NCI-H1694 treated with DMSO at 0.1 percent for 48 hours (cell line): ENCODE measurements at regions not wholly inside any gene's neighbourhood (a gene's known extent, or its start where the extent isn't known, plus 50 kb on each side); places are given as distances from the start of the nearest gene placed in this dataset.

Experiments
- DNase-seq: peaks from one replicate; lab custom pipeline; 2025; lab: John Stamatoyannopoulos, UW

DNA sequence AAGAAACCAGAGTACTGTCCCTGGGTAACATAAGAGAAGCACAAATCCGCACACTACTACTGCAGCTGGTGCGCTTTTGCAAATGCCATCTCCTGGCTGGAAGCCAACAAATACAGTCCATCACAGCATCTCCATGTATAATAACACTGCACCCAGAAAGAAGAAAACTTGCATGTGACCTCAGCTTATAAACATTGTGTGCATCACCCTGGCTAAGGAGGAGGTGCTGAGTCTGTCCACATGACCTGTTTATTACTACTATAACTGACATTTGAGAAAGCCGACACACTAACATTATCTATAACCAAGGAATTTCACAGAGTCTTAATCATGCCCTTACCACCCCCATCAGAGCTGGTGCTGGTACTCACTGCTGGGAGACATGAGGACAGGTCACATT lies 516.8 kb downstream of the CFAP47 start:
- DNase-seq = no peak

DNA sequence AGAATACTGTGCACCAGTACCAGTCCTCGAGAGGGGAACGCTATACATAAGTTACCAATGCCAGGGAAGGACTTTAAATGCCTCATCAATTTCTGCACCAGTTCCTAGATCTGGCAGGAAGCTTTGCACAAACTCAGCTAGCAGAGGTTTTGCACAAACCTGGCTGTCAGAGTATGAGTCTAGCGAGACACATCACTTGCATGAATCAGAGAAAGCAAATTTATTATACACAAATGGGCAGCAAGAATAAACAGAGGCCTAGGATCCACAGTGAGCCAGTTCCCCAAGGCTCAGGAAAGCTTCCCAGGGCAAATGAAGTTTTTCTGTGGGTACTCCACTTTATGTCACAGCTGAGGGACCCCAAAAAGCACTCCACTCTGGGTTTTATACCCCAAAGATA lies 523.5 kb downstream of the CFAP47 start:
- no peak for DNase-seq

DNA sequence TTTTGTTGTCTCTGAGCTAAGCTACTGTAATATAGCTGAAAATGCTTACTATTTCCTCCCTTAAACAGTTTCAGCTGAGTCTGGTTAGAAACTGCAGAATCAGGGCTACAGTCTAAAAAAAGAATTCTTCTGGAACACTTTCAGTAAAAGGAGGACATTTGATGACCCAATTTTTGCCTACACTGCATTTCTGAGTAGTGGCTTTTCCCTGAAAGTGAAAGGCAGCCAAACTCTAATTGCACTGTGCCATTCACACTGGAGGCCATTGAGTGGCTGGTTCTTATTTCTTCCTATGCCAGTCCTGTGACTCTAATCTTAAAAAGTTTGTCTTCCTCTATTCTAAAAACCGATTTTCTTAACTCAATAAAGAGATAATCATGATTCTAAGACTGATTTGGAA lies 526.0 kb downstream of the CFAP47 start:
- no peak for DNase-seq

DNA sequence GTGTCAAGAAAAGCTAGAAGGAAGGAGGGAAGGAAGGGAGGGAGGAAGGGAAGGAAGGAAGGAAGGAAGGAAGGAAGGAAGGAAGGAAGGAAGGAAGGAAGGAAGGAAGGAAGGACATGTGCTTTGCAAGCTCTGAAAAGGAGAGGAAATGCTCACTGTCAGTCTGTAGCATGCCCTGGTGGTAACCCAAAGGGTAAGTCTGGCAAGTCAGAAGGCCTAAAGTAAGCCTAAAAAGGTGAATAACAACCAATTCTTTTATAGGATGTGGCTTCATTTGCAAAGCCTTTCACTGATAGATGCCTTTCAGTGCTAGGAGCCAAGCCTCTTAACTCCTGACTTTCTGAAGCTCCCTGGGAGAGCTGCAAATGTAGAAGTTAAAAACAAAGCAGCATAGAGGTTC lies 542.6 kb downstream of the CFAP47 start:
- no peak for DNase-seq

DNA sequence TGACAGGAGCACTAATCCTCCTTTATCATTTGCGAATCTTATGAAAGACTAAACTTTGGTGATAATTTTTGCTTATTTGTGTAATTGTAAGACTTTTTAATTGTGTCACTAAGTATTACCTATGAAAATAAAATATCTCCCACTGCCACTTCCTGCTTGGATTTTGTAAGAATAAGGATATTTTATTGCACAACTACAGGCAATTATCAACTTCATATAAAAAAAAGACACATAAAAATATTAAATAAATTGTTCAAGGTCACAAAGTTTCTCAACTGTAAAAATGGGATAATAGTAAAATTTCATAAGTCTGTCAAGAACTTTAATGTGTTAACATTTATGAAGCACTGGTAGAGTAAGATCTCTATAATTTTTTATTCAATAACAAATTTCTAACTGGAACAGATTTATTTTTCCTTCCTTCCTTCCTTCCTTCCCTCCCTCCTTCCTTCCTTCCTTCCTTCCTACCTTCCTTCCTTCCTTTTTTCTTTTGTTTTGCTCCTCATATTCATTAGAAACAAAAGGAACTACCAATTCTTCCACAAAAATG lies 527.6 kb upstream of the FAM47C start:
- no peak for DNase-seq

GRCh38 chrX:36501169-36501702 lies 506.9 kb upstream of the FAM47C start:
- no peak for DNase-seq

DNA sequence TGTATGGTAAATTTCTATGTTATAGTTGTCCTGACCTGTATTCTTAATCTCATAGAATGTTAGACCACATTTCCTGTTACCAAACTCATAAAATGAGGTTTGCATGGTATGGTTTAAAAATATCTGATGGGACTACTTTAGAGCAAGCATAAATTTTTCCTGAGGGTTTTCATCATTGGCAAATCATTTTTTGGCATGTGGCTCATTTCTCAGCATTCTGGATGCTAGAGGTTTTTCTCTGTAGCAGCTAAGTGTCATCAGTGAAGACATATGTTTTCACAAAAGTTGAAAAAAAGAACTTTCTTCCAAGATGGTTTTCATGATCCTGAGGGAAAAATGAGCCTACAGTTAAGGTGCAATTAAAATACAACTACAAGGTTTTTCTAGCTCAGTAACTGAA lies 503.5 kb upstream of the FAM47C start:
- DNase-seq = no peak

DNA sequence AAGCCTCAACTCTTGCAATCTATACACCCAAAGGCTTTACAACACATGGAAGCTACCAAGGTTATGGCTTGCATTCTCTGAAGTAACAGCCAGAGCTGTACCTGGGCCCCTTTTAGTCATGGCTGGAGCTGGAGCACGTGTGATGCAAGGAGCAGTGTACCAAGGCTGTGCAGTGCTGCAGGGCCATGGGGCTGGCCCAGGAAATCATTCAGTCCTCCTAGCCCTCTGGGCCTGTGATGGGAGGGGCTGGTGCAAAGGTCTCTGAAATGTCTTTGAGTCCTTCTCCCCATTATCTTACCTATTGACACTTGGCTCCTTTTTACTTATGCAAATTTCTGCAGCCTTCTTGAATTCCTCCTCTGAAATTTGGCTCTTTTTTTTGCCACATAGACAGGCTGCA lies 500.1 kb upstream of the FAM47C start:
- DNase-seq = no peak

GRCh38 chrX:36510736-36511135 lies 497.4 kb upstream of the FAM47C start:
- no peak for DNase-seq

- no peak for DNase-seq
Observed at GRCh38 chrX:36528661-36529060, 479.5 kb upstream of the FAM47C start.

DNA sequence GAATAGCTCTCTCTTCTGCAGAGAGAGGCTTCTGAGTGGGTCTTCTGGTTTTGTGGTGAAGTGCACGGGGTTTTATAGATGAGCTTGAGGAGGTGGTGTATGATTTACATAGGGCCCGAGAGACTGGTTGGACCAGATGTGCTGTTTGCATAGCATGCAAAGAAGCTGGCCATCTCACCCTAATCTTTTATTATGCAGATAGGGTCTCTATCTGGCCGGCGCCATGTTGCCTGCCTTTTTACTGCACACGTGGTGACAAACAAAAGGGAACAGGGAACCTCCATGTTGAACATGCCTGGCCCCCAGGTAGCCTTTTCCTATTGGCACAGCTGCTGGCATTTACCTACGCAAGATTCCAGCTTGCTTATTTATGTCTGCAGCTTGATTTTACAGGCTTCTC lies 473.3 kb upstream of the FAM47C start:
- no peak for DNase-seq

DNA sequence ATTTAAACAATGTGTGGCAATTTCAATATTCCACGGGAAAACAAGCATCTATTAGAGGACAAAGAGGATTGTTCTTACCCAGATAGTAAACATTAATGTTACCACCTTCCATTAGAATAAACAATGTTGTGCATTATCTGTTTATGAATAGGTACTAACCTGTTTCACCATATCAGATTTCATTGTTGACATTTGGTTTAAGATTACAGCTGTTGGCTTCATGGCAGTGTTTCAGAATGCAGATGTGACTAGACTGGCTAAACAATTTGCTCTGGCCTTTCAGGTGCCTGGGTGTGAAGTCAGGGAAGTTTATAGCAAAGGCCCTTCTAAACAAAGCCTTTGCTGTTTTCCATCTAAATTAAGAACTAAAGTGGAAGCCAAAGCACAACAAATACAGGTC lies 464.7 kb upstream of the FAM47C start:
- no peak for DNase-seq

- no peak for DNase-seq
Observed at GRCh38 chrX:36562986-36563385, 445.2 kb upstream of the FAM47C start.

DNA sequence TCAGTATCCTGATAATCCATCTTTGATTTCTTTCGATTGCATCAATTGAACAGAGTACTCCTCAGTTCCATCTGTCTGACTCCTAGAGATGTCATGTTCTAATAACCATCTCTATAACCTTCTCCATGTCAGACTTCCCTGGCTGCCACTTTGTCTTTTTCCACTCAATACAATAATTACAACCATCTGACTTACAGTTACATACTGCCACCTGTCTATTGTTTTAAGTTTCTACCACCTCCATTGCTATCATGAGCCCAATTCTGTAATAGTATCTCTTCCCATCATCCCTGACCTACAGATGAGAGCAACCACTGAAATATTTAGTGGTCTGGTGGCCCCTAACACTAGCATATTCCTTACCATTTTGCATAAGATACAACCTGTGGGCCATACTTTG lies 439.2 kb upstream of the FAM47C start:
- no peak for DNase-seq

- DNase-seq = no peak
Observed at GRCh38 chrX:36573720-36574119, 434.4 kb upstream of the FAM47C start.

- no peak for DNase-seq
Observed at GRCh38 chrX:36575670-36576069, 432.5 kb upstream of the FAM47C start.

GRCh38 chrX:36577006-36577405 lies 431.2 kb upstream of the FAM47C start:
- no peak for DNase-seq

DNA sequence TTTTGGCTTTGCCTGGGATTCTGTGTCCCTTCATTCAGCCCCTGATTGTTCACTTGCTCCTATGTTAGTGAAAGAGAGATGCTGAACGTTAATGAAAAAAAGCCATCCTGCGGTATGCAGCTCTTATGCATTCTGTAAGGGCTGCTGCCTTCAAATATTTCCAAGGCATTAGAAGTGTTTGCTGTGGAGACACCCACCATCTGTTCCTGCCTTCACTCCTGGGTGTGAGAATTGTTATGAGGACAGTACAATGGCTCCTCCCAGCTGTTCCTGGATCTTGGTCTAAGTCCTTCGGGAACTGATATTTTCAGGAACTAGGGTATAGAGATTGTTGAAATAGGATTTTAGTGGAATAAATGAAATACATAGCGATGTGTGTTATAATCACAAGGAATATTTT lies 427.1 kb upstream of the FAM47C start:
- DNase-seq = no peak

DNA sequence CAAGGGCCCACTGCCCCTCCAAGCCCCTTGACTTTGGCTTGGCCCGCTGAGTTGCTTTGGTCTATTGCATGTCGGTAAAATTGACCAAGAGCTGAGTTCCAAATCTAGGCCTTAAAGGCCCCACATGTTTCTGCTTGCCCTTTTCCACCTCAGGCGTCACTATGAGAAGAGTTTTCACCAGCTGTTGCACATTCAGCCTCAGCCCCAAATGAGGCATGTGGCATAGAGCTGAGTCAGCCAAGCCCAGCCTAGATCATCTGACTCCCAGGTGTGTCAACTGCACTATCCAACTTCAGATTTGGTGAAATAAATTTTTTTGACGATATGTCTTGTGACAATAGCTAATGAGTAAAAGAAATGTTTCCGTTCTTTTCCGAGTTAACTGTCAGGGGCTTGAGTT lies 424.5 kb upstream of the FAM47C start:
- DNase-seq = no peak

DNA sequence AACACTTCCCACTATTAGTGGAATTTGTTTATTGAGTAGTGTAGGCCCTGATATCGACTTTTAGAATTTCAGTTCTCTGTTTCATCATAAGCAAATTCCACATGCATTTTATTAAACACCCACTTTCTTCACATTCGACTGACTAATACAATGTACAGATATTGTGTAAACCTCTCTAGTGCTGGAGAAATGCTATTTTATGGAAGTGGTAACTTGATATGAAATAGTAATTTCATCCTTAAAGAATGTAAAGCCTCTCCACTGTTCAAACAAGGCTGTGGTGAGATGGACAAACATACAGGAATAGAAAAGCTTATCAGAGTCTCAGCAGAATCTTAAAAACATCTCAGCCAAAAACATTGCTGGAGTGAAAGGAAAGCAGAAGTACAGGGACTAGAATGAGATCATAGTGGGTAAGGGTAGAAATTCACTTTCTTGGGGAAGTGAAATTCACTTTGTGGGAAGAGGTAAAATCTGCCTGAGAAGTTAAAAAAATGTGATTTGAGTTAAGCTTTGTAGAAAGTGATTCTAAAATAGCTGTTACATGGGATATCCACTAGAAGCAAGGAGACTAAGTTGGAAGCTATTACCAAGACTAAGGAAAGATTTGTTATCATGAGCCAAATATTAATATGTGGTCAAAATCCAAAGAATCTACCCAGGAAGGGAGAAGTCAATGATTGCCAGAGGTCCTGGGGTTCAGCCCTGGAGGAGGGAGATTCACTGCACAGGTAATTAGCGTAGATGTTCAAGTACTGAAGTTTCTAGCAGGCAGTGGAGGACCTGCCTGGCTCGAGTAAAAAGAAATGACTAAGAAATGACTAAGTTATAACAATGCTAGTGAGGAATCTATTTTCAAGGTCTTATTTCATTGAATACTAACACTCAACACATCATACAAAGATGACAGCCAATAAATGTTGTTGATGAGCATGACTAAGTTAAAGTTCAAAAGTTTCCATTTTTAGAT lies 398.3 kb upstream of the FAM47C start:
- no peak for DNase-seq

DNA sequence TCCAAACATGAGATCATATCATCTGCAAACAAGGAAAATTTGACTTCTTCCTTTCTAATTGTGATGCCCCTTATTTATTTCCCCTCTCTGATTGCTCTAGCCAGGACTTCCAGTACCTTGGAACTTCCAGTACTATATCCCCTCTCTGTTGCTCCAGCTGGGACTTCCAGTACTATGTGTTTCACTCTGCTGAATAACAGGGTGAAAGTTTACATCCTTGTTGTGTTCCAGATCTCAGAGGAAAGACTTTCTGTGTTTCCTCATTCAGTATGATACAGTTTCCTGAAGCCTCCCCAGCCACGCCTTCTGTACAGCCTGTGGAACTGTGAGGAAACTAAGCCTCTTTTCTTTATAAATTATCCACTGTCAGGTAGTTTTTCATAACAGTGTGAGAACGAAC lies 381.3 kb upstream of the FAM47C start:
- DNase-seq = no peak

GRCh38 chrX:36640232-36640631 lies 367.9 kb upstream of the FAM47C start:
- no peak for DNase-seq

DNA sequence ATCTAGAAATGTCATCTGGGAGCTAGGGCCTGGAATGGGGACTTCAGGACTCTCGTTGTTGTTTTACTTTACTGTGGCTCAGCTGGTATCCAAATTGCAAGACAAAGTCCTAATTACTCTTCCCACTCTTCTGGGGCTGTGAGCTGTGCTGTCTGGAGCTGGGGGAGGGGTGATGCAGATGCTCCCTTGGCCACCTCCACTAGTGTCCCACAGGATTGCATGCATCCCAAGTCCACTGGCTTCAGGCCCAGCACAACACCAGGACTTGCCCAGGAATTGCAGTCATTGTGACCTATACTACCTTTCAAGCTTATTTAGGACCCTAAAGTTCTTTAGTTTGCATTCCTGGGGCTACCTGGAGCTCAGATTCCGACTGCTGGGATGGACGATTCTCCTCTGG lies 366.1 kb upstream of the FAM47C start:
- no peak for DNase-seq

DNA sequence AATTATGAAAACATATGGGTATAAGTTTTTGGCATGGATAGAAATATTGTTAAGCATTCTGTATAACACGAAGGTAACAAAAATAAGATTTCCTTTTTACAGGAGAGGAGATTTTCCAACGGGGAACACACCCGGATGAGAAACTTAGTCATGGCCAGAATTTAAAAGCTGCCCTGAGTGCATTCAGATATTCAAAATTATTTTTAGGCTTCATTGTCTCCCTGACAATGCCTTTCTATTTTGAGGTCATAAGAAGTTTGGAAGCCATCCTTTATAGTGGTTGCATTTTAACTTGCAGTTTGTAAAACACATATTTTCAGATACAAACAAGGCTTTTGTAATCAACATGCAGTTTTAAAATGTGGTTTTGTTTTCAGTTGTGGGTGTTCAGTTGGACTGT lies 357.5 kb upstream of the FAM47C start:
- DNase-seq = no peak
